ENCODE measurements at regions not wholly inside any gene's neighbourhood (a gene's known extent, or its start where the extent isn't known, plus 50 kb on each side); places are given as distances from the start of the nearest gene placed in this dataset.

- H3K4me3 ChIP-seq (ENCODE audit: low read length in 3 of 3): no peak overlapping the region
- intact Hi-C loops (cut with DNase I): no loop called here
- DNase-seq: no peak
- H3K27me3 ChIP-seq (ENCODE audit: control insufficient read depth, insufficient read depth, low read length): no peaks in the 10 kb centered on the region
- no peaks in the 10 kb centered on the region for H3K9me3 ChIP-seq (ENCODE audit: control insufficient read depth in 2 of 3, insufficient read depth in 1 of 3, low read length in 3 of 3)
- no peaks in the 10 kb centered on the region for H3K36me3 ChIP-seq (ENCODE audit: control insufficient read depth in 2 of 3, insufficient read depth in 3 of 3, low read length in 3 of 3)
- no peak overlapping the region for H3K9ac ChIP-seq (ENCODE audit: low read length in 3 of 3)
- H3K4me1 ChIP-seq (ENCODE audit: control insufficient read depth in 2 of 3, insufficient read depth in 2 of 3, low read depth in 1 of 3, low read length in 3 of 3): no peaks in the 10 kb centered on the region
- FAIRE-seq: no peak
- no peak overlapping the region for H3K27ac ChIP-seq (ENCODE audit: low read depth in 2 of 2, low read length in 2 of 2)
- no peak for TF ChIP-seq CTCF (IDR thresholded peaks at IDR 0.05; ENCODE audit: borderline replicate concordance, extremely low read depth, insufficient read depth)
Measured at GRCh38 chr4:141511055-141511454, 125.3 kb upstream of the IL15 start.

GRCh38 chr4:141513866-141514265 is 122.5 kb upstream of the IL15 start:
- no peaks in the 10 kb centered on the region for H3K36me3 ChIP-seq (ENCODE audit: control insufficient read depth in 2 of 3, insufficient read depth in 3 of 3, low read length in 3 of 3)
- no peak overlapping the region for H3K27ac ChIP-seq (ENCODE audit: low read depth in 2 of 2, low read length in 2 of 2)
- no peak overlapping the region for H3K4me3 ChIP-seq (ENCODE audit: low read length in 3 of 3)
- no peak overlapping the region for H3K9ac ChIP-seq (ENCODE audit: low read length in 3 of 3)
- DNase-seq (no peak), FAIRE-seq (no peak)
- intact Hi-C loops (cut with DNase I): no loop called here
- H3K4me1 ChIP-seq (ENCODE audit: control insufficient read depth in 2 of 3, insufficient read depth in 2 of 3, low read depth in 1 of 3, low read length in 3 of 3): no peaks in the 10 kb centered on the region
- H3K9me3 ChIP-seq (ENCODE audit: control insufficient read depth in 2 of 3, insufficient read depth in 1 of 3, low read length in 3 of 3): no peaks in the 10 kb centered on the region
- TF ChIP-seq CTCF (IDR thresholded peaks at IDR 0.05; ENCODE audit: borderline replicate concordance, extremely low read depth, insufficient read depth): no peak
- no peaks in the 10 kb centered on the region for H3K27me3 ChIP-seq (ENCODE audit: control insufficient read depth, insufficient read depth, low read length)

- Histone ChIP-seq H3K36me3 (ENCODE audit: control insufficient read depth in 2 of 3, insufficient read depth in 3 of 3, low read length in 3 of 3) (no peaks in the 10 kb centered on the region), H3K27ac (ENCODE audit: low read depth in 2 of 2, low read length in 2 of 2) (no peak overlapping the region), H3K27me3 (ENCODE audit: control insufficient read depth, insufficient read depth, low read length) (no peaks in the 10 kb centered on the region), H3K4me1 (ENCODE audit: control insufficient read depth in 2 of 3, insufficient read depth in 2 of 3, low read depth in 1 of 3, low read length in 3 of 3) (no peaks in the 10 kb centered on the region), H3K9ac (ENCODE audit: low read length in 3 of 3) (no peak overlapping the region), H3K9me3 (ENCODE audit: control insufficient read depth in 2 of 3, insufficient read depth in 1 of 3, low read length in 3 of 3) (no peaks in the 10 kb centered on the region), H3K4me3 (ENCODE audit: low read length in 3 of 3) (no peak overlapping the region)
- FAIRE-seq (no peak), DNase-seq (no peak)
- no peak for TF ChIP-seq CTCF (IDR thresholded peaks at IDR 0.05; ENCODE audit: borderline replicate concordance, extremely low read depth, insufficient read depth)
- intact Hi-C loops (cut with DNase I): no loop called here
Measured at GRCh38 chr4:141518222-141518621, 118.2 kb upstream of the IL15 start.

- H3K9ac ChIP-seq (ENCODE audit: low read length in 3 of 3): no peak overlapping the region
- H3K27ac ChIP-seq (ENCODE audit: low read depth in 2 of 2, low read length in 2 of 2): no peak overlapping the region
- DNase-seq (no peak), FAIRE-seq (no peak)
- H3K9me3 ChIP-seq (ENCODE audit: control insufficient read depth in 2 of 3, insufficient read depth in 1 of 3, low read length in 3 of 3): no peaks in the 10 kb centered on the region
- H3K4me1 ChIP-seq (ENCODE audit: control insufficient read depth in 2 of 3, insufficient read depth in 2 of 3, low read depth in 1 of 3, low read length in 3 of 3): no peaks in the 10 kb centered on the region
- H3K27me3 ChIP-seq (ENCODE audit: control insufficient read depth, insufficient read depth, low read length): no peaks in the 10 kb centered on the region
- no peak for TF ChIP-seq CTCF (IDR thresholded peaks at IDR 0.05; ENCODE audit: borderline replicate concordance, extremely low read depth, insufficient read depth)
- no peaks in the 10 kb centered on the region for H3K36me3 ChIP-seq (ENCODE audit: control insufficient read depth in 2 of 3, insufficient read depth in 3 of 3, low read length in 3 of 3)
- H3K4me3 ChIP-seq (ENCODE audit: low read length in 3 of 3): no peak overlapping the region
- intact Hi-C loops (cut with DNase I): no loop called here
Measured at GRCh38 chr4:141524116-141524515, 112.3 kb upstream of the IL15 start.
